ENCODE measurements at regions not wholly inside any gene's neighbourhood (a gene's known extent, or its start where the extent isn't known, plus 50 kb on each side); places are given as distances from the start of the nearest gene placed in this dataset.

DNA sequence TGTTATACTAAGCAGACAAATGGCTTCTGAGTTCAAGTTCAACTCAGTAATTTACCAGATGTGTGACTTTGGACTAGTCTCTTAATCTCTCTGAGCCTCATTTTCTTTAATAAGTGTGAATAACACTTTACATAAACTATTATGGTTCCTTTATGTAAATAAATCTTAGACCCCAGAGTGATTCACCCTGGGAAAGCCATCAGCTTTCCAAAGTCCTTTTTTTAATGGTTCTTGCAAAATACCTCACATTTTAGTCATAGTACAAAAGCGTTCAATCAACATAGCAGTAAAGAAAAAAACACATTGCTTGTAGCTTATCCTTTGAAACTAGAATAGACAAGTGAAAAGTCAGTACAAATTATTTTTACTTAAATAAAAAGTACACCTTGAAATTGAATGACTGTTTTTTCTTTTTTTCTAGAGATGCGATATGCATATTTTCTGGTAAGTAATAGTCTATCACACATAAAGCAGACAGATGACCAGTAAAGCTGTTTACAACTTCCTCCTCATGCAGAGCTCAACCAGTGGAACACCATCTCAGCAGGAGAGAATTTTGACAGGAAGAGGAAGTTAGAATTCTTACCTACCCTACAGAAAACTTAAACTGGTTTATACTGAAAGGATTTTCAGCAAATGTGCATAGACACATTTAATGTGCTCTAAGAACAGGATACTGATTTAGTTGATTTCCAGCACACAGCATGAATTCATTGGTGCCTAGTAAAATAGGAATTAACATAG is 123.0 kb upstream of the AGBL1 start:
- H3K4me2 ChIP-seq (ENCODE audit: low read length): no peak overlapping the region
- H3K27me3 ChIP-seq (ENCODE audit: control insufficient read depth, low read length): no peaks in the 10 kb centered on the region; the same call in 1 of the 2 replicates
- H3K79me2 ChIP-seq (ENCODE audit: control insufficient read depth, low read length): no peaks in the 10 kb centered on the region
- H3K4me1 ChIP-seq (ENCODE audit: control insufficient read depth, low read length): no peaks in the 10 kb centered on the region
- H3K27ac ChIP-seq (ENCODE audit: low read depth, low read length): no peak overlapping the region
- TF ChIP-seq EZH2phosphoT487 (IDR thresholded peaks at IDR 0.05; ENCODE audit: borderline replicate concordance, low read length) (no peak), CTCF (IDR thresholded peaks at IDR 0.05; ENCODE audit: low read depth, low read length, poor library complexity, severe bottlenecking) (no peak)
- no peak overlapping the region for H3K4me3 ChIP-seq (ENCODE audit: low read length)
- no peaks in the 10 kb centered on the region for H4K20me1 ChIP-seq (ENCODE audit: control insufficient read depth, insufficient read depth, low read depth, low read length)
- H3K9me3 ChIP-seq (ENCODE audit: control insufficient read depth, insufficient read depth, low read length): no peaks in the 10 kb centered on the region
- no peaks in the 10 kb centered on the region for H3K36me3 ChIP-seq (ENCODE audit: control insufficient read depth, low read length)
- H3F3A ChIP-seq (ENCODE audit: control insufficient read depth, insufficient read depth): no peaks in the 10 kb centered on the region
- H3K9me2 ChIP-seq (replicated peaks; ENCODE audit: control insufficient read depth, low read length): no peaks in the 10 kb centered on the region

GRCh38 chr15:85959611-85960010 is 120.1 kb upstream of the AGBL1 start:
- Histone ChIP-seq H3K4me1 (ENCODE audit: control insufficient read depth, low read length) (no peaks in the 10 kb centered on the region), H3K9me2 (replicated peaks; ENCODE audit: control insufficient read depth, low read length) (no peaks in the 10 kb centered on the region), H3F3A (ENCODE audit: control insufficient read depth, insufficient read depth) (no peaks in the 10 kb centered on the region), H4K20me1 (ENCODE audit: control insufficient read depth, insufficient read depth, low read depth, low read length) (no peaks in the 10 kb centered on the region), H3K27ac (ENCODE audit: low read depth, low read length) (no peak overlapping the region), H3K4me2 (ENCODE audit: low read length) (no peak overlapping the region), H3K4me3 (ENCODE audit: low read length) (no peak overlapping the region), H3K27me3 (ENCODE audit: control insufficient read depth, low read length) (no peaks in the 10 kb centered on the region; the same call in 1 of the 2 replicates), H3K9me3 (ENCODE audit: control insufficient read depth, insufficient read depth, low read length) (no peaks in the 10 kb centered on the region), H3K79me2 (ENCODE audit: control insufficient read depth, low read length) (no peaks in the 10 kb centered on the region), H3K36me3 (ENCODE audit: control insufficient read depth, low read length) (no peaks in the 10 kb centered on the region)
- TF ChIP-seq CTCF (IDR thresholded peaks at IDR 0.05; ENCODE audit: low read depth, low read length, poor library complexity, severe bottlenecking) (no peak), EZH2phosphoT487 (IDR thresholded peaks at IDR 0.05; ENCODE audit: borderline replicate concordance, low read length) (no peak)

DNA sequence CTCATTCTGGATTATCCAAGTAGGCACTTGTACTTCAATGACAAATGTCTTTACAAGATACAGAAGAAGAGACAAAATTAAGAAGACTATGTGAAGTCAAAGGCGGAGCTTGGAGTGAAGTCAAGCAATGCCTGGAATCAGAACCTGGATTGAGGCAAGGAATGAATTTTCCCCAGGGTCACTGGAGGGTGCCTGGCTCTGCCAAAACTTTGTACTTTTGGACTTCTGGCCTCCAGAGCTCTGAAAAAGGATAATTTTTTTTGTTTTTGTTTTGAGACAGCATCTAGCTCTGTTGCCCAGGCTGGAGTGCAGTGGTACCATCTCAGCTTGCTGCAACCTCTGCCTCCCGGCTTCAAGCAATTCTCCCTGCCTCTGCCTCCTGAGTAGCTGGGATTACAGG is 119.3 kb upstream of the AGBL1 start:
- Histone ChIP-seq H3K4me2 (ENCODE audit: low read length) (no peak overlapping the region), H3K36me3 (ENCODE audit: control insufficient read depth, low read length) (no peaks in the 10 kb centered on the region), H3K79me2 (ENCODE audit: control insufficient read depth, low read length) (no peaks in the 10 kb centered on the region), H3K27ac (ENCODE audit: low read depth, low read length) (no peak overlapping the region), H3K4me3 (ENCODE audit: low read length) (no peak overlapping the region), H3K9me2 (replicated peaks; ENCODE audit: control insufficient read depth, low read length) (no peaks in the 10 kb centered on the region), H3K9me3 (ENCODE audit: control insufficient read depth, insufficient read depth, low read length) (no peaks in the 10 kb centered on the region), H3K27me3 (ENCODE audit: control insufficient read depth, low read length) (no peaks in the 10 kb centered on the region; the same call in 1 of the 2 replicates), H4K20me1 (ENCODE audit: control insufficient read depth, insufficient read depth, low read depth, low read length) (no peaks in the 10 kb centered on the region), H3F3A (ENCODE audit: control insufficient read depth, insufficient read depth) (no peaks in the 10 kb centered on the region), H3K4me1 (ENCODE audit: control insufficient read depth, low read length) (no peaks in the 10 kb centered on the region)
- TF ChIP-seq EZH2phosphoT487 (IDR thresholded peaks at IDR 0.05; ENCODE audit: borderline replicate concordance, low read length): no peak
- TF ChIP-seq CTCF (IDR thresholded peaks at IDR 0.05; ENCODE audit: low read depth, low read length, poor library complexity, severe bottlenecking): no peak
